ENCODE measurements at regions not wholly inside any gene's neighbourhood (a gene's known extent, or its start where the extent isn't known, plus 50 kb on each side); places are given as distances from the start of the nearest gene placed in this dataset.

DNA sequence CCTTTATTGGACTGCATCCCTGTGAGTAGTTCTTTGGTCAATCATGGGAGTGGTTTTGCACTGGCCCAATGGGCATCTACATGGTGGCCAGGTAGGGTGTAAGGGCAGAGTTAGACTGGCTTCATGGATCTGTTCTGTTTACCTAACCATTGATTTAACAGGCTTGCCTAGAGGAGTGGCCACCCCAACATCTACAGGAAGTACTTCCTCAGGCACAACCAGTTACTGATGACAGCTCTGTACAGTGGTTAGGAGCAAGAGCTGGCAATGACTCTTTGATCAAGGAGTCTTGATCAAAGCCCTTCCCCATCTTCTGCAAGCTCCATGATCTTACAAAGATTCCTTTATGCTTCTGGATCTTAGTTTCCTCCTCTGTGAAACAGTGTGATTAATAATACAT is 140.9 kb upstream of the CYP1B1 start:
- H3K36me3 Mint-ChIP-seq (ENCODE audit: low read depth): no peaks in the 10 kb centered on the region
- peaks cover 7% of the 10 kb centered on the region for H3K9me3 Mint-ChIP-seq (ENCODE audit: low read depth)
- H3K4me1 Mint-ChIP-seq (ENCODE audit: low read depth): peaks cover 9% of the 10 kb centered on the region
- no peaks in the 10 kb centered on the region for H3K27me3 Mint-ChIP-seq (ENCODE audit: low read depth)
- no peak for DNase-seq (ENCODE audit: low spot score)
- TF ChIP-seq, protein P1, sequence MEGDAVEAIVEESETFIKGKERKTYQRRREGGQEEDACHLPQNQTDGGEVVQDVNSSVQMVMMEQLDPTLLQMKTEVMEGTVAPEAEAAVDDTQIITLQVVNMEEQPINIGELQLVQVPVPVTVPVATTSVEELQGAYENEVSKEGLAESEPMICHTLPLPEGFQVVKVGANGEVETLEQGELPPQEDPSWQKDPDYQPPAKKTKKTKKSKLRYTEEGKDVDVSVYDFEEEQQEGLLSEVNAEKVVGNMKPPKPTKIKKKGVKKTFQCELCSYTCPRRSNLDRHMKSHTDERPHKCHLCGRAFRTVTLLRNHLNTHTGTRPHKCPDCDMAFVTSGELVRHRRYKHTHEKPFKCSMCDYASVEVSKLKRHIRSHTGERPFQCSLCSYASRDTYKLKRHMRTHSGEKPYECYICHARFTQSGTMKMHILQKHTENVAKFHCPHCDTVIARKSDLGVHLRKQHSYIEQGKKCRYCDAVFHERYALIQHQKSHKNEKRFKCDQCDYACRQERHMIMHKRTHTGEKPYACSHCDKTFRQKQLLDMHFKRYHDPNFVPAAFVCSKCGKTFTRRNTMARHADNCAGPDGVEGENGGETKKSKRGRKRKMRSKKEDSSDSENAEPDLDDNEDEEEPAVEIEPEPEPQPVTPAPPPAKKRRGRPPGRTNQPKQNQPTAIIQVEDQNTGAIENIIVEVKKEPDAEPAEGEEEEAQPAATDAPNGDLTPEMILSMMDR (IDR thresholded peaks at IDR 0.05): no peak
- no peak overlapping the region for H3K4me3 Mint-ChIP-seq (ENCODE audit: unreplicated experiment)
- no peak overlapping the region for H3K27ac Mint-ChIP-seq (ENCODE audit: unreplicated experiment)

DNA sequence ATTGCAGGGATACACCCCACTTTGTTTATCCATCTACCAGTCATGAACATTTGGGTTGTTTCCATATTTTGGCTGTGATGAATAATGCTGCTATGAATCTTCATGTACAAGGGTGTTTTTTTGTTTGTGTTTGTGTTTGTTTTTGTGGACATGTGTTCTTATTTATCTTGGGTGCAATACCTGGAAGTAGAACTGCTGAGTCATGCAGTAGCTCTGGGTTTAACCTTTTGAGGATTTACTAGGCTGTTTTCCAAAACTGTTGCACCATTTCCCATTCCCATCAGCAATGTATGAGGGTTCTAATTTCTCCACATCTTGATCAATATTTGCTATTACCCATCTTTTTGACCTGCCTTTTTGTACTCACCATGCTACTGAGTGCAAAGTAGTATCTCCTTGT is 140.0 kb upstream of the CYP1B1 start:
- TF ChIP-seq, protein P1 (IDR thresholded peaks at IDR 0.05): no peak
- Mint-ChIP-seq H3K4me3 (ENCODE audit: unreplicated experiment) (no peak overlapping the region), H3K27me3 (ENCODE audit: low read depth) (no peaks in the 10 kb centered on the region), H3K9me3 (ENCODE audit: low read depth) (peaks cover 15% of the 10 kb centered on the region), H3K4me1 (ENCODE audit: low read depth) (peaks cover 9% of the 10 kb centered on the region), H3K27ac (ENCODE audit: unreplicated experiment) (no peak overlapping the region), H3K36me3 (ENCODE audit: low read depth) (peaks cover 3% of the 10 kb centered on the region)
- DNase-seq (ENCODE audit: low spot score): no peak

DNA sequence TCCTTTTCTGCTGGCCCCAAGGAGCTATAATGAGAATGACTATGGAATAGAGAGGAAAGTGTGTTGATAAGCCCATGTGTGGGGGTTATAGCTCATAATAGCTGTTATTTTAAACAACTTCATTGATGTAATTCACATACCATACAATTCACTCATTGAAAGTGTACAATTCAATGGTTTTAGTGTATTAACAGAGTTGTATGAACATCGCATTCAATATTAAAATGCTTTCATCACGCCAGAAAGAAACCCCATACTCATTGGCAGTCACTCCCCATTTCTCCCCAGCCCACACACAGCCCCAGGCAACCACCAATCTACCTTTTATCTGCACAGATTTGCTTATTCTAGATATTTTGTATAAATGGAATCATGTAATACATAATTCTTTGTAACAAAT is 139.6 kb upstream of the CYP1B1 start:
- Mint-ChIP-seq H3K27ac (ENCODE audit: unreplicated experiment) (no peak overlapping the region), H3K36me3 (ENCODE audit: low read depth) (peaks cover 3% of the 10 kb centered on the region), H3K27me3 (ENCODE audit: low read depth) (no peaks in the 10 kb centered on the region), H3K9me3 (ENCODE audit: low read depth) (peaks cover 15% of the 10 kb centered on the region), H3K4me3 (ENCODE audit: unreplicated experiment) (no peak overlapping the region), H3K4me1 (ENCODE audit: low read depth) (peaks cover 9% of the 10 kb centered on the region)
- TF ChIP-seq, protein P1 (IDR thresholded peaks at IDR 0.05): no peak
- no peak for DNase-seq (ENCODE audit: low spot score)

DNA sequence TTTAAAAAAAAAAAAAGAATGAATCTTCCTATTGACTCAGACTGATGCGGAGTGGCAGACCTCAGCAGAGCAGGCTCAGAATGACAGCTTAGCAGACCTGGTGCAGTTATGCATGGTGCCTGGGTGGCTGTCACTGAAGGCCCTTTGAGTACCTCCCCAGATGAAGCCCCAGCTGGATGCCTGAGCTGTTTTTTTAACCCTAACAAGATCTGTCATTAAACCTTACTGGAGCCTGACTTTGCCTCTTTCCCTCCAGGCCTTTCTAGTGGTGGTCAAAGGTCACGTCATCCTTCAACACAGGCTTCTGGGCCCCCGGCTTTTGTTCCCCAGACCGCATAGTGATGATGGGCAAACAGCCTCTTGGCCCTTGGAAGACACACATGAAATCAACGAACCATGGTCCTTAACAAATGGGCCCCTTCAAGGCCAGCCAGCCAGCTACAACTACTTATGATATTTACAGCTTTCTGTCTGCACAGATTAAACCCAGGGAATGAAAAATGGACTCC is 138.3 kb upstream of the CYP1B1 start:
- no peak overlapping the region for H3K4me3 Mint-ChIP-seq (ENCODE audit: unreplicated experiment)
- DNase-seq (ENCODE audit: low spot score): no peak
- TF ChIP-seq, protein P1 (IDR thresholded peaks at IDR 0.05): no peak

DNA sequence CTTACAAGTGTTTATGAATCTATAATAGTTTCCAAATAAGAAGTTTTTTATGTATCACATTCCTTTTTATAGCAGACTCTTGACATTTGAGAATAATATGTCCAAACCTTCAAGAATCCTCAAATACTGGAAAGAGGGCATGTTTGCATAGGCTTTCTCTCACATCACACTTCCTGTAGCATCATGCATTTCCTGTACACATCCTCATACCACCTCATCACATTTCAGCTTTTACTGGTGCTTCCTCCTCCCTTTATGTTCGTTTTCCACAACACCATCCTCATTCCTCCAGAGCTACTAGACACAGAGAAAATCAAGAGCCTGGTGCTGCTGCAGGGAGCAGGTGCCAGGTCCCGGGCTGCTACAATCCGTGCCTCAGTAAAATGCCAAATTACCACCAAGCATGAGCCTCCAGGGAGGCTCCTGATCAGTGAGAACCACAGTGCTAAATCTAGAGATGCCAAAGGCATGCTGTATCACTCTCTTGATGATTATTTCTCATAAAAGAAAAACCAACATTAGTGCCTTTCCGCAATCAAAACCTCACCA is 137.7 kb upstream of the CYP1B1 start:
- TF ChIP-seq, protein P1 (IDR thresholded peaks at IDR 0.05): no peak
- Mint-ChIP-seq H3K27me3 (ENCODE audit: low read depth) (no peaks in the 10 kb centered on the region), H3K9me3 (ENCODE audit: low read depth) (peaks cover 9% of the 10 kb centered on the region), H3K27ac (ENCODE audit: unreplicated experiment) (no peak overlapping the region), H3K4me1 (ENCODE audit: low read depth) (peaks cover 9% of the 10 kb centered on the region), H3K36me3 (ENCODE audit: low read depth) (peaks cover 3% of the 10 kb centered on the region), H3K4me3 (ENCODE audit: unreplicated experiment) (no peak overlapping the region)
- DNase-seq (ENCODE audit: low spot score): no peak

More for the DNA sequence above, 138.3 kb upstream of the CYP1B1 start:
- H3K4me1 Mint-ChIP-seq (ENCODE audit: low read depth): peaks cover 9% of the 10 kb centered on the region
- no peaks in the 10 kb centered on the region for H3K27me3 Mint-ChIP-seq (ENCODE audit: low read depth)
- H3K9me3 Mint-ChIP-seq (ENCODE audit: low read depth): peaks cover 9% of the 10 kb centered on the region
- H3K36me3 Mint-ChIP-seq (ENCODE audit: low read depth): peaks cover 3% of the 10 kb centered on the region
- H3K27ac Mint-ChIP-seq (ENCODE audit: unreplicated experiment): no peak overlapping the region
